Heart right ventricle (tissue), 16 donors: ENCODE measurements at regions not wholly inside any gene's neighbourhood (a gene's known extent, or its start where the extent isn't known, plus 50 kb on each side); places are given as distances from the start of the nearest gene placed in this dataset.

Source experiments
- ATAC-seq, 8 donors: fragments of 200-7000 bp; cut with Tn5 transposase; one replicate each; pipeline ENCODE4 v1.9.1; 2020; ENCODE audit warnings: mild to moderate bottlenecking in 8 of 8, moderate library complexity in 8 of 8, moderate number of reproducible peaks in 1 of 8
- DNase-seq, 2 donors: peaks; one replicate each; pipeline ENCODE4 v3.0.0-alpha.2; 2020
- H3K27ac ChIP-seq, 10 donors: fragments of 200-600 bp; sonication (generic) in 2 of 10; one replicate each; pipeline versions ENCODE4 v1.5.0 to v1.8.0; 2020 to 2022; ENCODE audit warnings: mild to moderate bottlenecking in 3 of 10
- H3K27me3 ChIP-seq, 7 donors: fragments of 200-600 bp; one replicate each; pipeline ENCODE4 v1.8.0; 2021 to 2022; ENCODE audit warnings: mild to moderate bottlenecking in 2 of 7
- H3K36me3 ChIP-seq, 9 donors: fragments of 200-600 bp; sonication (generic) in 1 of 9; one replicate each; pipeline versions ENCODE4 v1.5.0 to v1.8.0; 2020 to 2022; ENCODE audit warnings: mild to moderate bottlenecking in 2 of 9
- H3K4me1 ChIP-seq, 9 donors: fragments of 200-600 bp; sonication (generic) in 1 of 9; one replicate each; pipeline versions ENCODE4 v1.5.0 to v1.8.0; 2020 to 2022; ENCODE audit warnings: mild to moderate bottlenecking in 4 of 9
- H3K4me3 ChIP-seq, 10 donors: fragments of 200-600 bp; sonication (generic) in 2 of 10; one replicate each; pipeline versions ENCODE4 v1.5.0 to v1.8.0; 2020 to 2022; ENCODE audit warnings: mild to moderate bottlenecking in 7 of 10, moderate library complexity in 2 of 10
- H3K9me3 ChIP-seq, 11 donors: fragments of 200-600 bp in 10 of 11; sonication (generic) in 2 of 11; one replicate each; pipeline versions ENCODE4 v1.5.0 to v1.8.0; 2013 to 2022; ENCODE audit warnings: mild to moderate bottlenecking in 2 of 11, control low read depth in 1 of 11, moderate library complexity in 1 of 11
- WGBS, 2 donors: extraction: QIAGEN DNeasy Blood & Tissue Kit; methylation state at CpG; one replicate each; pipeline ENCODE4 v1.1.7; 2013; ENCODE audit warnings: inconsistent platforms in 1 of 2; 5-methylcytosine and 5-hydroxymethylcytosine counted together
- intact Hi-C, 10 donors: fragments of 100-400 bp; cut with DNase I; formaldehyde crosslinking; loops; one replicate each; pipeline versions ENCODE4 v1.11.1 to v1.14.2; 2022
- TF ChIP-seq, protein P1 (sequence below), 9 donors: fragments of 200-600 bp; sonication (generic) in 2 of 9; IDR thresholded peaks; one replicate each; pipeline versions ENCODE4 v1.5.0 to v1.8.0; 2021 to 2022; ENCODE audit warnings: antibody characterized with exemption in 9 of 9, mild to moderate bottlenecking in 5 of 9, moderate library complexity in 1 of 9
- donor health status: Arrhythmogenic right ventricular cardiomyopathy.
- donor health status: ischemic (EF 13 %, LVEDD 7.1; RV severe dilation, severe dysfunction).
- donor health status: healthy with polysubstance abuse.
- donor health status: DM: no; HTN: yes; CAD: no.
- donor health status: DM: no; HTN: no; CAD: no.
- donor health status: ischemic (EF 25% LVEDD 6.9; RV normal size, moderate dysfunction).
- donor health status: ischemic (EF 25% LVEDD 5.7; RV mildly dilated, moderate dysfunction).
- donor health status: healthy.
- donor health status: DM: yes; HTN: yes; CAD: no.
- donor health status: Ischemic cardiomyopathy.
- donor health status: ischemic (EF 35%, LVEDD 5.7; RV mildly dilated, moderate dysfunction).
- donor health status: nonischemic (EF 11% LVEDD 7.7; RV severe dilation, severe dysfunction).
- donor health status: DM: yes; HTN: yes; CAD: no.
- donor health status: PGD.
- donor health status: ischemic (EF 29% LVEDD 5.4; RV normal size, mild dysfunction).
- donor health status: nonischemic (EF 23%, LVEDD 6.1; RV moderate dilation, normal function).

DNA sequence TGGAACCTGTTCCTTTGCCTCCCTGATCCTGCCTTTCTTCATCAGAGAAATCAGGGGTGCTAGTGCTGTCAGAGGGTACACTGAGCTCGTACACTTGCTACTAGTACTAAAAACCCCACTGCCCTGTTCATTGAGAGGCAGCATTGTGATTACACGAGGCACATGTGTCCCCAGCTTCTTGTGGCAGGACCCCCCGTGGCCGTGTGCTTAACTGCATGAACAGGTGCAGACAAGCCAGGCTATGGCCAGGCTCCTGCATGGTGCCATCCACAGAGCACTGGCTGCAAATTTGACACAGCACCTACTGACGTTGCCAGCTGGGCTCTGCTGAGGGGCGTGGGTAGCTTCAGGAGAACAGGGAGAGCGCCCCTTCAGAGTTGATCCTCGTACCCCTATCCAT, 248.4 kb downstream of the GLI2 start:
- DNase-seq (no peak), ATAC-seq (no peak)
- H3K27me3 ChIP-seq = no peaks in the 10 kb centered on the region
- peaks cover 0 to 6% (median 0%) of the 10 kb centered on the region in 11 donors for H3K9me3 ChIP-seq
- H3K4me1 ChIP-seq = no peaks in the 10 kb centered on the region
- intact Hi-C loops = no loop called here
- TF ChIP-seq, protein P1, sequence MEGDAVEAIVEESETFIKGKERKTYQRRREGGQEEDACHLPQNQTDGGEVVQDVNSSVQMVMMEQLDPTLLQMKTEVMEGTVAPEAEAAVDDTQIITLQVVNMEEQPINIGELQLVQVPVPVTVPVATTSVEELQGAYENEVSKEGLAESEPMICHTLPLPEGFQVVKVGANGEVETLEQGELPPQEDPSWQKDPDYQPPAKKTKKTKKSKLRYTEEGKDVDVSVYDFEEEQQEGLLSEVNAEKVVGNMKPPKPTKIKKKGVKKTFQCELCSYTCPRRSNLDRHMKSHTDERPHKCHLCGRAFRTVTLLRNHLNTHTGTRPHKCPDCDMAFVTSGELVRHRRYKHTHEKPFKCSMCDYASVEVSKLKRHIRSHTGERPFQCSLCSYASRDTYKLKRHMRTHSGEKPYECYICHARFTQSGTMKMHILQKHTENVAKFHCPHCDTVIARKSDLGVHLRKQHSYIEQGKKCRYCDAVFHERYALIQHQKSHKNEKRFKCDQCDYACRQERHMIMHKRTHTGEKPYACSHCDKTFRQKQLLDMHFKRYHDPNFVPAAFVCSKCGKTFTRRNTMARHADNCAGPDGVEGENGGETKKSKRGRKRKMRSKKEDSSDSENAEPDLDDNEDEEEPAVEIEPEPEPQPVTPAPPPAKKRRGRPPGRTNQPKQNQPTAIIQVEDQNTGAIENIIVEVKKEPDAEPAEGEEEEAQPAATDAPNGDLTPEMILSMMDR (IDR thresholded peaks at IDR 0.05) = no peak
- H3K4me3 ChIP-seq = no peak overlapping the region
- H3K27ac ChIP-seq = no peak overlapping the region
- peaks cover 0 to 19% (median 0%) of the 10 kb centered on the region in 9 donors for H3K36me3 ChIP-seq
- 83 to 86% methylated on average over 8 of the region's 8 CpGs for WGBS, 2 donors

DNA sequence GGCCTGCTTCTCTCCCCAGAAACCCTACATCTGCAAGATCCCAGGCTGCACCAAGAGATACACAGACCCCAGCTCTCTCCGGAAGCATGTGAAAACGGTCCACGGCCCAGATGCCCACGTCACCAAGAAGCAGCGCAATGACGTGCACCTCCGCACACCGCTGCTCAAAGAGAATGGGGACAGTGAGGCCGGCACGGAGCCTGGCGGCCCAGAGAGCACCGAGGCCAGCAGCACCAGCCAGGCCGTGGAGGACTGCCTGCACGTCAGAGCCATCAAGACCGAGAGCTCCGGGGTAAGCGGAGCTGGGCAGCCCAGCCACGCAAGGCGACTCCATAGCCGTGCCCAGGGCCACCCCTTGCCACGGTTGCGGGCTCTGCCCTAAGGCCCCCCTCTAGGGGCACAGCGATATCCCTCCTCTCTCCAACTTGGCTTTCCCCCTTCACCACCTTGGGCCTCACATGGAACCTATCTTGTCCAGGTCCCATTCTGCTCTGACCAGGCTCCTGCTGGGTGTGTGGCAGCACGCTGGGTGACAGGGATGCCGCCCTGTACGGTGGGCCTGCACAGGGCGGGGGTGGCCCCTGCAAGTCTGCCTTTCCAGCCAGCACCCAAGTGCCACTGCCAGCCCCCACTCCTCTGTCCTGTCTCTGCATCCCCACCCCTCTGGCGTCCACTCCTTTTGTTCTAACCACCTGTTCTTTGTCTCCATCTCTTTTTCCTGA, 248.9 kb downstream of the GLI2 start:
- TF ChIP-seq, protein P1 (IDR thresholded peaks at IDR 0.05) = no peak
- 95% methylated on average over 28 of the region's 28 CpGs for WGBS, 2 donors
- Histone ChIP-seq H3K4me1 (no peaks in the 10 kb centered on the region), H3K4me3 (no peak overlapping the region), H3K9me3 (peaks cover 0 to 6% (median 0%) of the 10 kb centered on the region in 11 donors), H3K27ac (no peak overlapping the region), H3K36me3 (peaks cover 0 to 19% (median 0%) of the 10 kb centered on the region in 9 donors), H3K27me3 (no peaks in the 10 kb centered on the region)
- intact Hi-C loops = no loop called here
- ATAC-seq (no peak), DNase-seq (no peak)

DNA sequence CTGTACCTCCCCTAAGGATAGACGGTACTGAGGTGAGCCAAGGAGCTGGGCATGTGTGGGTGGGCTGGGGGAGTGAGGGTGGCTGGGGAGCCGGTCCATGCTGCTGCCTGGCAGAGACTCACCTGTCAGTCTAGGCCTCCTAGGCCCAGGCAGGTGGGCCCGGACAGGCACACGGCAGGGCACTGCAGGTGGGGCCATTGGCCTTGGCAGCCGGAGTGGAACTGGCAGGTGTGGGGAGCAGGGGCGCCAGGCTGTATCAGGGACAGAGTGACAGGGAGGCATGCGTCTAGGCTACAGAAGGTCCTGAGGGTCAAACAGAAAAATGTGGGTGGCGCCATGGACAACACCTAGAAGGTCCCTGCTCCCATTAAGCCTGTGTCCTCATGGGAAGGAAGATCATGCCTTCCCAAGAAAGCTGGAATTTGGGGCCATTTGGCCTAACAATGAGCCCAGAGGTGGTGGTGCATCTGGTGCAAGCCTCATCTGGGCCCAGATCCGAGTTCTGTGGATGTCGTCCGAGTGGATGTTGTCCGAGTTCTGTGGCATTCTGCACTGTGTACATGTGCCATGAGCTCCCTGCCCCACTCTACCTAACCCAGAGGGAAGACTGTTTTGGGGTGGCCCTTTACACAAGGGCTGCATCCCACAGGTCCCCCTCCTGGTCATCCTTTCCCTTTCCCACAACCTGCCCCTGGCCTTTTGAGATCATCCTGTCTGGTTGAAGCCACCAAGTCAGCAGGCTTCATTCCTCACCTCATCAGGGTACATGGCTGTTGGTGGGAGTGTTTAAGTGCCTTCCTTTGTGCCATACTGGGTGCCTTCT, 249.7 kb downstream of the GLI2 start:
- TF ChIP-seq, protein P1 (IDR thresholded peaks at IDR 0.05) = no peak
- Histone ChIP-seq H3K36me3 (peaks cover 0 to 19% (median 0%) of the 10 kb centered on the region in 9 donors), H3K4me3 (no peak overlapping the region), H3K9me3 (no peaks in the 10 kb centered on the region), H3K27ac (no peak overlapping the region), H3K27me3 (no peaks in the 10 kb centered on the region), H3K4me1 (no peaks in the 10 kb centered on the region)
- intact Hi-C loops = no loop called here
- ATAC-seq (no peak), DNase-seq (no peak)
- 91 to 94% methylated on average over 12 of the region's 12 CpGs for WGBS, 2 donors

DNA sequence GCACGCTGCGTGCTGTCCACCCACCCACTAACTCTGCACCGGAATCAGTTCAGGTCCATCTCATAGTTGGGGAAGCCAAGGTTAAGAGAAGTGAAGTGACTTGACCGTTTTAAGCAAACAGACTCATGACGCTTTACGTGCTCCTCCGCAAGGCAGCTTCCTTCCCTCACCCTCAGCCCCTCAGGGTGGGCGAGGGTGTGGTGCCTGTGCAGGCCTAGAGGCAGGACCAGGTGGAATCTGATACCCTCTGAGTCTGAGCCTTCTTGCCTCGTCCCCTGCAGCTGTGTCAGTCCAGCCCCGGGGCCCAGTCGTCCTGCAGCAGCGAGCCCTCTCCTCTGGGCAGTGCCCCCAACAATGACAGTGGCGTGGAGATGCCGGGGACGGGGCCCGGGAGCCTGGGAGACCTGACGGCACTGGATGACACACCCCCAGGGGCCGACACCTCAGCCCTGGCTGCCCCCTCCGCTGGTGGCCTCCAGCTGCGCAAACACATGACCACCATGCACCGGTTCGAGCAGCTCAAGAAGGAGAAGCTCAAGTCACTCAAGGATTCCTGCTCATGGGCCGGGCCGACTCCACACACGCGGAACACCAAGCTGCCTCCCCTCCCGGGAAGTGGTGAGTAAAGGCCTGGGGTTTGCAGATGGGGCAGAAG, 250.5 kb downstream of the GLI2 start:
- H3K4me3 ChIP-seq = no peak overlapping the region
- H3K36me3 ChIP-seq = peaks cover 0 to 19% (median 0%) of the 10 kb centered on the region in 9 donors
- no peak for ATAC-seq
- intact Hi-C loops = no loop called here
- H3K4me1 ChIP-seq = no peaks in the 10 kb centered on the region
- no peak overlapping the region for H3K27ac ChIP-seq
- no peaks in the 10 kb centered on the region for H3K9me3 ChIP-seq
- H3K27me3 ChIP-seq = no peaks in the 10 kb centered on the region
- TF ChIP-seq, protein P1 (IDR thresholded peaks at IDR 0.05) = no peak
- 92 to 93% methylated on average over 27 of the region's 27 CpGs for WGBS, 2 donors
- DNase-seq = no peak
